Activated CD4-positive, alpha-beta T cell treated with anti-CD3 and anti-CD28 coated beads, Interleukin-2, amount 10 ng/mL, durations not matched to agents 7 days and 5 days (primary cell): ENCODE measurements at regions not wholly inside any gene's neighbourhood (a gene's known extent, or its start where the extent isn't known, plus 50 kb on each side); places are given as distances from the start of the nearest gene placed in this dataset.

Source experiments
- CTCF ChIA-PET: fragments of 350-600 bp; sonication (Branson Sonifier 250); formaldehyde crosslinking; loops from one replicate; lab custom pipeline; 2021; ENCODE audit warnings: antibody characterized with exemption; lab: Charles Lee
- POLR2A ChIA-PET: fragments of 350-600 bp; sonication (Branson Sonifier 250); formaldehyde crosslinking; loops from one replicate; lab custom pipeline; 2021; ENCODE audit warnings: antibody characterized with exemption; lab: Charles Lee
- DNase-seq: peaks from one replicate; pipeline ENCODE4 v3.0.0-alpha.2; 2020
- H3K27ac Mint-ChIP-seq: one replicate; pipeline ENCODE4 v1.8.0; 2021; ENCODE audit warnings: mild to moderate bottlenecking, moderate library complexity, mixed read lengths
- H3K27me3 Mint-ChIP-seq: one replicate; pipeline ENCODE4 v1.8.0; 2021; ENCODE audit warnings: mixed read lengths
- H3K36me3 Mint-ChIP-seq: one replicate; pipeline ENCODE4 v1.8.0; 2021; ENCODE audit warnings: low read depth, mixed read lengths
- H3K4me1 Mint-ChIP-seq: one replicate; pipeline ENCODE4 v1.8.0; 2021; ENCODE audit warnings: mixed read lengths
- H3K4me3 Mint-ChIP-seq: one replicate; pipeline ENCODE4 v1.8.0; 2021; ENCODE audit warnings: mild to moderate bottlenecking, moderate library complexity, mixed read lengths
- H3K9me3 Mint-ChIP-seq: one replicate; pipeline ENCODE4 v1.8.0; 2021; ENCODE audit warnings: mixed read lengths

- Mint-ChIP-seq H3K27me3 (no peaks in the 10 kb centered on the region), H3K36me3 (no peaks in the 10 kb centered on the region)
Observed at GRCh38 chr3:73215281-73215680, 153.8 kb downstream of the EBLN2 start.

GRCh38 chr3:73215901-73216300 lies 154.4 kb downstream of the EBLN2 start:
- Mint-ChIP-seq H3K27ac (no peak overlapping the region), H3K9me3 (no peaks in the 10 kb centered on the region), H3K36me3 (no peaks in the 10 kb centered on the region), H3K27me3 (no peaks in the 10 kb centered on the region), H3K4me3 (no peak overlapping the region), H3K4me1 (no peaks in the 10 kb centered on the region)
- DNase-seq = no peak
- POLR2A ChIA-PET = no interaction called here
- CTCF ChIA-PET = interaction anchor here (0.7 kb wide), 1 partner anchor 176 kb away, joined by 3 read pairs; no protein-coding TSS in a partner anchor

More at GRCh38 chr3:73215281-73215680, 153.8 kb downstream of the EBLN2 start:
- no peak for DNase-seq
- no peaks in the 10 kb centered on the region for H3K9me3 Mint-ChIP-seq
- no peak overlapping the region for H3K4me3 Mint-ChIP-seq
- POLR2A ChIA-PET = no interaction called here
- CTCF ChIA-PET = no interaction called here
- H3K4me1 Mint-ChIP-seq = no peaks in the 10 kb centered on the region
- no peak overlapping the region for H3K27ac Mint-ChIP-seq

- Mint-ChIP-seq H3K4me3 (no peak overlapping the region), H3K9me3 (no peaks in the 10 kb centered on the region), H3K36me3 (no peaks in the 10 kb centered on the region), H3K4me1 (no peaks in the 10 kb centered on the region), H3K27ac (no peak overlapping the region), H3K27me3 (no peaks in the 10 kb centered on the region)
- ChIA-PET CTCF (interaction anchor here (0.7 kb wide), 1 partner anchor 175 kb away, joined by 3 read pairs; no protein-coding TSS in a partner anchor), POLR2A (no interaction called here)
- no peak for DNase-seq
Observed at GRCh38 chr3:73216310-73216709, 154.9 kb downstream of the EBLN2 start.

- DNase-seq = no peak
- H3K27ac Mint-ChIP-seq = no peak overlapping the region
- ChIA-PET POLR2A (no interaction called here), CTCF (no interaction called here)
- peaks cover 3% of the 10 kb centered on the region for H3K27me3 Mint-ChIP-seq
- H3K9me3 Mint-ChIP-seq = no peaks in the 10 kb centered on the region
- H3K4me1 Mint-ChIP-seq = no peaks in the 10 kb centered on the region
- H3K4me3 Mint-ChIP-seq = no peak overlapping the region
- no peaks in the 10 kb centered on the region for H3K36me3 Mint-ChIP-seq
Observed at GRCh38 chr3:73222126-73222525, 160.7 kb downstream of the EBLN2 start.

GRCh38 chr3:73225146-73225855 lies 163.8 kb downstream of the EBLN2 start:
- POLR2A ChIA-PET = interaction anchor here (0.6 kb wide), 1 partner anchor 13 kb away, joined by 3 read pairs; no protein-coding TSS in a partner anchor
- Mint-ChIP-seq H3K27me3 (peaks cover 3% of the 10 kb centered on the region), H3K4me3 (no peak overlapping the region), H3K36me3 (no peaks in the 10 kb centered on the region), H3K27ac (no peak overlapping the region), H3K4me1 (no peaks in the 10 kb centered on the region), H3K9me3 (no peaks in the 10 kb centered on the region)
- DNase-seq = no peak
- CTCF ChIA-PET = no interaction called here

GRCh38 chr3:73225991-73226390 lies 164.5 kb downstream of the EBLN2 start:
- POLR2A ChIA-PET = no interaction called here
- H3K4me3 Mint-ChIP-seq = no peak overlapping the region

GRCh38 chr3:73228000-73228399 lies 166.5 kb downstream of the EBLN2 start:
- Mint-ChIP-seq H3K9me3 (no peaks in the 10 kb centered on the region), H3K27me3 (peaks cover 2% of the 10 kb centered on the region), H3K27ac (no peak overlapping the region), H3K36me3 (no peaks in the 10 kb centered on the region), H3K4me3 (no peak overlapping the region), H3K4me1 (no peaks in the 10 kb centered on the region)
- DNase-seq = no peak
- ChIA-PET POLR2A (no interaction called here), CTCF (no interaction called here)

More at GRCh38 chr3:73225991-73226390, 164.5 kb downstream of the EBLN2 start:
- Mint-ChIP-seq H3K36me3 (no peaks in the 10 kb centered on the region), H3K27ac (no peak overlapping the region), H3K27me3 (peaks cover 3% of the 10 kb centered on the region), H3K4me1 (no peaks in the 10 kb centered on the region), H3K9me3 (no peaks in the 10 kb centered on the region)
- DNase-seq = no peak
- CTCF ChIA-PET = interaction anchor here (1.1 kb wide), 1 partner anchor 26 kb away, joined by 3 read pairs; no protein-coding TSS in a partner anchor

GRCh38 chr3:73228437-73228836 lies 167.0 kb downstream of the EBLN2 start:
- no peak for DNase-seq
- no peaks in the 10 kb centered on the region for H3K9me3 Mint-ChIP-seq
- no peaks in the 10 kb centered on the region for H3K4me1 Mint-ChIP-seq
- no peak overlapping the region for H3K4me3 Mint-ChIP-seq
- peaks cover 2% of the 10 kb centered on the region for H3K27me3 Mint-ChIP-seq
- H3K27ac Mint-ChIP-seq = no peak overlapping the region
- POLR2A ChIA-PET = no interaction called here
- CTCF ChIA-PET = no interaction called here
- no peaks in the 10 kb centered on the region for H3K36me3 Mint-ChIP-seq

GRCh38 chr3:73228959-73229358 lies 167.5 kb downstream of the EBLN2 start:
- DNase-seq = no peak
- ChIA-PET POLR2A (no interaction called here), CTCF (no interaction called here)
- peaks cover 2% of the 10 kb centered on the region for H3K27me3 Mint-ChIP-seq
- no peaks in the 10 kb centered on the region for H3K36me3 Mint-ChIP-seq
- no peaks in the 10 kb centered on the region for H3K4me1 Mint-ChIP-seq
- H3K4me3 Mint-ChIP-seq = no peak overlapping the region
- H3K27ac Mint-ChIP-seq = no peak overlapping the region
- H3K9me3 Mint-ChIP-seq = no peaks in the 10 kb centered on the region

GRCh38 chr3:73234354-73235014 lies 173.0 kb downstream of the EBLN2 start:
- ChIA-PET POLR2A (no interaction called here), CTCF (no interaction called here)
- DNase-seq = no peak
- no peaks in the 10 kb centered on the region for H3K4me1 Mint-ChIP-seq
- H3K36me3 Mint-ChIP-seq = no peaks in the 10 kb centered on the region
- no peak overlapping the region for H3K27ac Mint-ChIP-seq
- H3K9me3 Mint-ChIP-seq = no peaks in the 10 kb centered on the region
- no peak overlapping the region for H3K4me3 Mint-ChIP-seq
- no peaks in the 10 kb centered on the region for H3K27me3 Mint-ChIP-seq

GRCh38 chr3:73235768-73236167 lies 174.3 kb downstream of the EBLN2 start:
- no peaks in the 10 kb centered on the region for H3K27me3 Mint-ChIP-seq
- H3K4me3 Mint-ChIP-seq = no peak overlapping the region
- POLR2A ChIA-PET = no interaction called here
- no peaks in the 10 kb centered on the region for H3K9me3 Mint-ChIP-seq
- H3K36me3 Mint-ChIP-seq = no peaks in the 10 kb centered on the region
- H3K4me1 Mint-ChIP-seq = no peaks in the 10 kb centered on the region
- DNase-seq = no peak
- CTCF ChIA-PET = no interaction called here
- H3K27ac Mint-ChIP-seq = no peak overlapping the region

- no peaks in the 10 kb centered on the region for H3K27me3 Mint-ChIP-seq
- CTCF ChIA-PET = no interaction called here
- POLR2A ChIA-PET = no interaction called here
- no peaks in the 10 kb centered on the region for H3K36me3 Mint-ChIP-seq
- H3K27ac Mint-ChIP-seq = no peak overlapping the region
- no peaks in the 10 kb centered on the region for H3K9me3 Mint-ChIP-seq
- no peaks in the 10 kb centered on the region for H3K4me1 Mint-ChIP-seq
- no peak overlapping the region for H3K4me3 Mint-ChIP-seq
- no peak for DNase-seq
Observed at GRCh38 chr3:73236867-73237266, 175.4 kb downstream of the EBLN2 start.

- H3K9me3 Mint-ChIP-seq = no peaks in the 10 kb centered on the region
- no peak overlapping the region for H3K4me3 Mint-ChIP-seq
- H3K4me1 Mint-ChIP-seq = no peaks in the 10 kb centered on the region
- ChIA-PET CTCF (no interaction called here), POLR2A (no interaction called here)
- no peaks in the 10 kb centered on the region for H3K27me3 Mint-ChIP-seq
- no peaks in the 10 kb centered on the region for H3K36me3 Mint-ChIP-seq
- no peak overlapping the region for H3K27ac Mint-ChIP-seq
- no peak for DNase-seq
Observed at GRCh38 chr3:73243740-73244139, 182.3 kb downstream of the EBLN2 start.
